ENCODE measurements at regions not wholly inside any gene's neighbourhood (a gene's known extent, or its start where the extent isn't known, plus 50 kb on each side); places are given as distances from the start of the nearest gene placed in this dataset.

DNA sequence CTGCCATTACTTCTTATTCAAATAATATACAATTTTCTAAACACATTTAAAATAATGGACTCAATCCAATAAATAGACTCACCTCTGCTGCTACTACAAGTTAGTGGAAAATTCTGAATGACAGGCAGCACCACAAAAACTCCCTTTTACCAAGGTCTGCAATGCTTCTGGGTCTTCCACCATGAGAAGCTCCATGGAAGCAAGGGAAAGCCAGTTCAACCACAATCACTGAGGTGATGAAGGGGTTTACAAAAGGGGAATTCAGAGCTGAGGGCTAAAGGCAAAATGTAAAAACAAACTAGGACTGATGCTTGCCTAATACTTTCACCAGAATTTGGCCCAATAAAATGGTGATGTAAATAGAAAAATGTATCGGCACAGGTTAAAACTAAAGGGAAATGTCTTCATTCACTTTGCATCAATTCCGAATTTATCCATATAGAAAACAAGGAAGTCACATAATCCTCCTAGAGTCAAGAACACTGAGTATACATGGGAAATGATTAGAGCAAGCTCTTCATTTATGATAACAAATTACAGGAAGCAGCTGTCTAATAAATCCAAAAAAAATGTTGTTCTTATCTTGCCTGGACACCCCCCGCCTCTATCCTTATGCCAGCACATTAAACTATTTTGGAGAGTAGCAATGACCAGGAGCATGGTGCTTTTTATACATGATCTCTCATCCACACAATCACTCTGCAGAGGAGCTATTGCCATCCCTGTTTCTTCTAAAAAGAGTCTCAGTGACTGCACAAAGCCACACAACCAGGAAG lies 66.3 kb upstream of the NFIB start:
- DNase-seq (ENCODE audit: low read depth), result no peak
- TF ChIP-seq, protein P1, sequence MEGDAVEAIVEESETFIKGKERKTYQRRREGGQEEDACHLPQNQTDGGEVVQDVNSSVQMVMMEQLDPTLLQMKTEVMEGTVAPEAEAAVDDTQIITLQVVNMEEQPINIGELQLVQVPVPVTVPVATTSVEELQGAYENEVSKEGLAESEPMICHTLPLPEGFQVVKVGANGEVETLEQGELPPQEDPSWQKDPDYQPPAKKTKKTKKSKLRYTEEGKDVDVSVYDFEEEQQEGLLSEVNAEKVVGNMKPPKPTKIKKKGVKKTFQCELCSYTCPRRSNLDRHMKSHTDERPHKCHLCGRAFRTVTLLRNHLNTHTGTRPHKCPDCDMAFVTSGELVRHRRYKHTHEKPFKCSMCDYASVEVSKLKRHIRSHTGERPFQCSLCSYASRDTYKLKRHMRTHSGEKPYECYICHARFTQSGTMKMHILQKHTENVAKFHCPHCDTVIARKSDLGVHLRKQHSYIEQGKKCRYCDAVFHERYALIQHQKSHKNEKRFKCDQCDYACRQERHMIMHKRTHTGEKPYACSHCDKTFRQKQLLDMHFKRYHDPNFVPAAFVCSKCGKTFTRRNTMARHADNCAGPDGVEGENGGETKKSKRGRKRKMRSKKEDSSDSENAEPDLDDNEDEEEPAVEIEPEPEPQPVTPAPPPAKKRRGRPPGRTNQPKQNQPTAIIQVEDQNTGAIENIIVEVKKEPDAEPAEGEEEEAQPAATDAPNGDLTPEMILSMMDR (IDR thresholded peaks at IDR 0.05; ENCODE audit: low read depth, low read length, missing control alignments), result no peak

DNA sequence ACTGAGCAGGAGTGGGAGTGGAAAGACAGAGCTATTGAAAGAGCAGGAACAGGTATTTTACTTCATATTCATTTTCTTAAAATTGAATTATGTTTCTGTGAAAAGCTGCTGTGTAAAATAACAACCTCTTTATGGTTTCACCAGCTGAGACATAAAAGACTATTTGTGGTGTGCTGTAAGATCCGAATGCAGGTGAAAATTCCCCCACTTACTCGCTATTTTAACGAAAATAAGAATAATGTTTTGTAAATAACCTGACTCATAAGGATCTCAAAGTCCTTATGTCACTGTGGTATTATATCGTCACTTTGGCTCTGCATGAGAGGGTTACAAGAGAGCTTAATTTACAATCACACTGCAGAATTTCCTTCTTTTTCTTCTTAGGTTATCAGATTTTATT lies 65.3 kb upstream of the NFIB start:
- no peak for DNase-seq (ENCODE audit: low read depth)
- TF ChIP-seq, protein P1 (IDR thresholded peaks at IDR 0.05; ENCODE audit: low read depth, low read length, missing control alignments), result no peak

More for the DNA sequence above, 66.3 kb upstream of the NFIB start:
- H3K4me3 ChIP-seq (ENCODE audit: low read depth, low read length), result no peak overlapping the region

DNA sequence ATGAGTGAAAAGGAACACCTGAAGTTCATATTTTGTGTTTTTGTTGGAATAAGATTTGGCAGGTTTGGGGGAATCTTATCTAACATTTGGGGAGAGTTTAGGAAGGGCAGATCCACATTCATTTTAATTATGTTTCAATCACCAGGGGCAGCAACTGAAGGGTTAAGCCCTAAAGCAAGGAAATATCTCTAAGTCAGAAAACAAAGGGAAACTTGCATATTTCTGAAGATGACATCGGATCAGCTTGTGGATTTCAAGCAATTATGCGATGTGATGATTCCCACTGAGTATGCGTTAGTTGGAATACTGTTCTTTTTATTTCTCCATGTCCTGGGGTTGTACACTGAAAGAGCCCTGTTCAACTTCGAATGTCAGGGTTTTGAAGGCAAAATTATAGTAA lies 59.8 kb upstream of the NFIB start:
- H3K4me3 ChIP-seq (ENCODE audit: low read depth, low read length), result no peak overlapping the region
- TF ChIP-seq, protein P1 (IDR thresholded peaks at IDR 0.05; ENCODE audit: low read depth, low read length, missing control alignments), result no peak
- DNase-seq (ENCODE audit: low read depth), result no peak

More for the DNA sequence above, 65.3 kb upstream of the NFIB start:
- H3K4me3 ChIP-seq (ENCODE audit: low read depth, low read length), result no peak overlapping the region

DNA sequence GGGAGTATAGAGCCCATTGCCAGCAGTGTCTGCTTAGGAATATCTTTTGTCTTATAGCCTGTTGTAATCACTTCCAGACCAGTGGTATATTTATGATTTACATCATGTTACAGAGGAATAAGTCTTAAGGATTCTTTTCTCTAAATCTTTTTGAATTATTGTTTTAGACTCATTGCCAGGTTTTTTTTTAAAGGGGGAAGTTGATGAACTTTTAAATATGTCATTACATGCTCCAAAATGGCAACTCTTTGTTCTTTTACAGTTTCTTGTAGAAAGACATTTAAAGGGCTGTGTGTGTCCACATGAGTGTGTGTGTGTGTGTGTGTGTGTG lies 59.4 kb upstream of the NFIB start:
- DNase-seq (ENCODE audit: low read depth), result no peak
- H3K4me3 ChIP-seq (ENCODE audit: low read depth, low read length), result no peak overlapping the region
- TF ChIP-seq, protein P1 (IDR thresholded peaks at IDR 0.05; ENCODE audit: low read depth, low read length, missing control alignments), result no peak

DNA sequence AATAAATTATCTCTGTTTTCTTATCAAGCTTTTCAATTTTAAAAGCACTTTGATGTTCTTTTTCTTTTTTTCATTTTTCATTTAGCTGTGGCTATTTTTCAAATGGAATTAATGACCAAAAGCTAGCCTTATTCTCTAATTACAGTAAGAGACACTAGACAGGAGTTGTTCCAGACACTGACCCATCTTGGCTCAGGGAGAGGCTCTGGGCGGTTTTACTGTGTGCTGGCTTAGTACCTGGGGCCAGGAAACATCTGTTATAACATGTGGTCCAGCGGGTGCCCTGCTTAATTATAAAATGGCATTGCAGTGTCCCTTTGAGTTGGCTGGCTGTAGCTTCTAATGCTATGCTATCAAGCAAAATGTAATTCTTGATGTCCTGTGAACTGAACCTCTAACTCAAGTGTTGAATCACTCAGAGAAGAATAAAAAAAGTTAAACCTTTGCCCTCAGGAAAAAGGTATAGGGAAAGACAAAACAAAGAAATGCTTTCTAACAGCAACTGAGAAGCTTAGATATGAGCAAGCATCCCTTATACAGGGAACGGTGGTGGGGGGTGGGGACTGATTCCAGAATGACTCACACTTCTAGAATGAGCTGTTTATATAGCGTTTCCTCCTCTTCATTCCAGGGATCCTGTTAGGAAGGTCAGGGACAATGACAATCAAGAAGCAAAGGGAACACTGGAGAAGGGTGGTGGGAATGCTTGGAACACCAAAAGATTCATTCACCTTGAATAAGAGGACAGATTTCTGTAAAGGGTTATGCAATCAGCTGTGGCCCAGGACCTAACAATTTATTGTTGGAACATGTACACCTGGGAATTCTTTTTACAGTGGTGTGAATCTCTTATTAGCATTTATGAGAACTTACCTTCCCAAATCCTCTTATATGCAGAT lies 58.7 kb upstream of the NFIB start:
- no peak overlapping the region for H3K4me3 ChIP-seq (ENCODE audit: low read depth, low read length)
- no peak for DNase-seq (ENCODE audit: low read depth)

DNA sequence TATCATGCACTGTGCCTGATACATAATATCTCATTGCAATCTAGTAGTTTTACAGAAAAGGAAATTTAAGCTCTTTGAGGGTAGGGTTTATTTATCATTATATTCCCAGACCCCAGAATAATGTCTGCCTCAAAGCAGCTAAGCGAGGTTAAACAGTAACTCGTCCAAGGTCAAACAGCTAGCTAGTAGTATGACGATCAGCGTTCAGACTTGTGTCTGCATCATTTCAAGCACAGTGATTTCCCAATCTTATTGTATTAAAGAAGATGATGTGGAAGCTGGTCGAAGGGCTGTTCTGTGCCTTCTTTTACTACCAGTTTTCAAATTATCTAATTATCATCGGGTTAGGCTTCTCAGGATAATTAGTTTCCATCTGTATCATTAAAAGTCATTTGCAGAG lies 55.1 kb upstream of the NFIB start:
- no peak overlapping the region for H3K4me3 ChIP-seq (ENCODE audit: low read depth, low read length)
- no peak for DNase-seq (ENCODE audit: low read depth)
- TF ChIP-seq, protein P1 (IDR thresholded peaks at IDR 0.05; ENCODE audit: low read depth, low read length, missing control alignments), result no peak

More for the DNA sequence above, 58.7 kb upstream of the NFIB start:
- TF ChIP-seq, protein P1 (IDR thresholded peaks at IDR 0.05; ENCODE audit: low read depth, low read length, missing control alignments), result no peak
